ENCODE measurements at regions not wholly inside any gene's neighbourhood (a gene's known extent, or its start where the extent isn't known, plus 50 kb on each side); places are given as distances from the start of the nearest gene placed in this dataset.

DNA sequence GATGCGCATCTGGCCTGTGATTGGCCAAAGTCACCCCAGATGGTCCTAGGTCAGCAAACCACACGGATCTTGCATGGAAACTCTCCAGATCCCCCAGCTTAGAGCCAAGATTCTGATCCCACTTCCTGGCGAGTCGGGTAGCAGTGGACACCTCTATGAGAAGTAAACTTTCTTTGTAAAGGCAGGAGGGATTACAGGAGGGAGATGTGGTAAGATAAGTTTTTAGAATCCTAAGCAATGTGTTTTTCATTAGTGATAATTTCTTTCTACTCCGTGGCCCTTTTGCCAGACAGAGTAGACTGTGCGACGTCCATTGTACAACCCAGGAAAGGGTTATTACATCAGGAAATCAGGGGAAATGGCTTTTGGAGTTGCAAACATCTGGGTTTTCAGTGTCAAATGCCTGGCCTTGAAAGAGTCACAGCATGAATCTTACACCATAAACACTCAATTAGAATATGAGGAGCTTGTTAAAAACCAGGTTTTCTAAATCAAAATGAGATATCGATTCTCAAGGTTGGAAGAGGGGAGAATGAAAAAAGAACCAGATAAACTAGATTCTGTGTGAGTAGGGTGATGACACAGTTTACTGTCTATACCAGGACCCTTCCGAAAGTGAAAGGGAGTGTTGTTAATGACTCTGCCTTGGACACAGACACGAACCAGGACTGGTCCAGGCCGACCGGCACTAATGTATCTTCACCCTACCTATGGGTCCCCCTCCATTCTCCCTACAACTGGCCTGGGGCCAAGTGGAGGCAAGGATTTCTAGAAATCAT, 61.9 kb upstream of the WAC start:
- no peak for DNase-seq
- ATAC-seq = no peak
- no peaks in the 10 kb centered on the region for H3K4me1 ChIP-seq (ENCODE audit: low read depth)
- TF ChIP-seq, protein P1, sequence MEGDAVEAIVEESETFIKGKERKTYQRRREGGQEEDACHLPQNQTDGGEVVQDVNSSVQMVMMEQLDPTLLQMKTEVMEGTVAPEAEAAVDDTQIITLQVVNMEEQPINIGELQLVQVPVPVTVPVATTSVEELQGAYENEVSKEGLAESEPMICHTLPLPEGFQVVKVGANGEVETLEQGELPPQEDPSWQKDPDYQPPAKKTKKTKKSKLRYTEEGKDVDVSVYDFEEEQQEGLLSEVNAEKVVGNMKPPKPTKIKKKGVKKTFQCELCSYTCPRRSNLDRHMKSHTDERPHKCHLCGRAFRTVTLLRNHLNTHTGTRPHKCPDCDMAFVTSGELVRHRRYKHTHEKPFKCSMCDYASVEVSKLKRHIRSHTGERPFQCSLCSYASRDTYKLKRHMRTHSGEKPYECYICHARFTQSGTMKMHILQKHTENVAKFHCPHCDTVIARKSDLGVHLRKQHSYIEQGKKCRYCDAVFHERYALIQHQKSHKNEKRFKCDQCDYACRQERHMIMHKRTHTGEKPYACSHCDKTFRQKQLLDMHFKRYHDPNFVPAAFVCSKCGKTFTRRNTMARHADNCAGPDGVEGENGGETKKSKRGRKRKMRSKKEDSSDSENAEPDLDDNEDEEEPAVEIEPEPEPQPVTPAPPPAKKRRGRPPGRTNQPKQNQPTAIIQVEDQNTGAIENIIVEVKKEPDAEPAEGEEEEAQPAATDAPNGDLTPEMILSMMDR (IDR thresholded peaks at IDR 0.05) = no peak
- H3K36me3 ChIP-seq (ENCODE audit: low read depth) = no peaks in the 10 kb centered on the region
- no peak overlapping the region for H3K4me3 ChIP-seq
- intact Hi-C loops (cut with DNase I, micrococcal nuclease) = no loop called here
- no peaks in the 10 kb centered on the region for H3K9me3 ChIP-seq

DNA sequence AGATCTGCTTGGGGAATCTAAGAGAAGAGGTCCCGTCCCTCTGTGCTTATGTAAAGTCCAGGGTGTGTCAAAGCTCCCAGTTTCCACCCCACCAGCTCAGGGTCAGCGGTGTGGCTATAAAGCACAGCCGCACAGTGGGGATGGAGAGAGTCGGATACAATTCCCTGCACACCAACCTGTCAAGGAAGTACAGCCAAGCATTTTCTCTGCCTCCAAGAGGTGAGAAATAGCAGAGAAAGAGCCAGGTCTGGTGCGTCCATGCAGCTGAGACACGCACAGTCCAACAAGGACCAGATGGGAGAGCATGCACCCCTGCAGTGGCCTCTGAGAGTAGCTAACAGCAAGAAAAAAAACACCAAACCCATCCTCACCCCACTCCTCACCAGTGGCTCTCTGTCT, 61.3 kb upstream of the WAC start:
- no peak for ATAC-seq
- TF ChIP-seq, protein P1 (IDR thresholded peaks at IDR 0.05) = no peak
- no peaks in the 10 kb centered on the region for H3K4me1 ChIP-seq (ENCODE audit: low read depth)
- H3K9me3 ChIP-seq = no peaks in the 10 kb centered on the region
- H3K4me3 ChIP-seq = no peak overlapping the region
- intact Hi-C loops (cut with DNase I, micrococcal nuclease) = no loop called here
- H3K36me3 ChIP-seq (ENCODE audit: low read depth) = no peaks in the 10 kb centered on the region
- DNase-seq = no peak

GRCh38 chr10:28478646-28479045, 54.3 kb upstream of the WAC start:
- TF ChIP-seq, protein P1 (IDR thresholded peaks at IDR 0.05) = no peak
- DNase-seq (no peak), ATAC-seq (no peak)
- Histone ChIP-seq H3K4me3 (no peak overlapping the region), H3K4me1 (ENCODE audit: low read depth) (no peaks in the 10 kb centered on the region), H3K9me3 (no peaks in the 10 kb centered on the region), H3K36me3 (ENCODE audit: low read depth) (no peaks in the 10 kb centered on the region)
- intact Hi-C loops (cut with DNase I, micrococcal nuclease) = no loop called here

GRCh38 chr10:28479425-28479865, 53.5 kb upstream of the WAC start:
- no peaks in the 10 kb centered on the region for H3K36me3 ChIP-seq (ENCODE audit: low read depth)
- no peak for ATAC-seq
- no peaks in the 10 kb centered on the region for H3K4me1 ChIP-seq (ENCODE audit: low read depth)
- no peak overlapping the region for H3K4me3 ChIP-seq
- no peaks in the 10 kb centered on the region for H3K9me3 ChIP-seq
- TF ChIP-seq, protein P1 (IDR thresholded peaks at IDR 0.05) = no peak
- DNase-seq = no peak
- intact Hi-C loops (cut with DNase I, micrococcal nuclease) = no loop called here

DNA sequence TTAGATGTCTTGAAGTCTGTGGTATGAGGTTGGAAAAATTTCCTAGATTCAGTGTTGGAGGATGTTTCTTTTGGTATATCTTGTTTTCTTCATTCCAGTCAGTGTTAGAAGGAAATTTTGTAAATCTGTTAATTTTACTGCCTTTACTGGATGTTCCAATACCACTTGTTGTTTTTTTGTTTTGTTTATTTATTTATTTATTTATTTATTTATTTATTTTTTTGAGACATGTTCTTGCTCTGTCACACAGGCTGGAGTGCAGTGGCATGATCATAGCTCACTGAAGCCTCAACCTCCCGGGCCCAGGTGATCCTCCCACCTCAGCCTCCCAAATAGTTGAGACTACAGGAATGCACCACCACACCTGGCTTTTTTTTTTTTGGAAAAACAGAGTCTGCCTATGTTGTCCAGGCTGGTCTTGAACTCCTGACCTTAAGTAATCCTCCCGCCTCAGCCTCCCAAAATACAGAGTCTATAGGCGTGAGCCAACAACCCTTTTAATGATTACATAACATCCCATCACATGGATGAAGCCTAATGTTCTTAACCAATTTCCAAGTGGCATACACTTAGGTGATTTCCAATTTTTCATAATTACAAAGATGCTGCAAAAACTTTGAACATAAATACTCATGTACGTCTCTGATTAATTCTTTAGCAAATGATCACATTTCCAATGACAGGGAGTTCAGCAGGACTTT, 52.8 kb upstream of the WAC start:
- intact Hi-C loops (cut with DNase I, micrococcal nuclease) = no loop called here
- Histone ChIP-seq H3K4me3 (no peak overlapping the region), H3K4me1 (ENCODE audit: low read depth) (no peaks in the 10 kb centered on the region), H3K9me3 (no peaks in the 10 kb centered on the region), H3K36me3 (ENCODE audit: low read depth) (no peaks in the 10 kb centered on the region)
- TF ChIP-seq, protein P1 (IDR thresholded peaks at IDR 0.05) = no peak
- no peak for ATAC-seq
- no peak for DNase-seq

Data from mucosa of descending colon (tissue), 3 donors.